Body of pancreas (tissue), 4 donors: ENCODE measurements at regions not wholly inside any gene's neighbourhood (a gene's known extent, or its start where the extent isn't known, plus 50 kb on each side); places are given as distances from the start of the nearest gene placed in this dataset.

Experiments used
- CTCF ChIP-seq, 7 experiments: fragments of 450-650 bp in 4 of 7; fragments of 200-600 bp in 3 of 7; sonication (generic) in 3 of 7; IDR thresholded peaks; one replicate each; pipeline ENCODE4 v1.5.1; 2016 to 2019; ENCODE audit warnings: antibody characterized with exemption in 7 of 7
- POLR2A ChIP-seq, 3 donors: fragments of 450-650 bp; IDR thresholded peaks; one replicate each; pipeline ENCODE4 v1.6.1; 2016; ENCODE audit warnings: antibody characterized with exemption in 3 of 3, mild to moderate bottlenecking in 2 of 3

GRCh38 chr16:86927699-86928098, 349.4 kb downstream of the FOXL1 start:
- no peak for TF ChIP-seq CTCF (IDR thresholded peaks at IDR 0.05)
- TF ChIP-seq POLR2A (IDR thresholded peaks at IDR 0.05), result no peak
